CD4-positive, alpha-beta memory T cell (primary cell): ENCODE measurements at regions not wholly inside any gene's neighbourhood (a gene's known extent, or its start where the extent isn't known, plus 50 kb on each side); places are given as distances from the start of the nearest gene placed in this dataset.
"Not testable (repeated sequence)": the region's sequence is repeated elsewhere in the genome, so short reads cannot be mapped to it uniquely, and the experiment has no call there.

Source experiments
- CTCF ChIA-PET: fragments of 350-600 bp; sonication (Branson Sonifier 250); formaldehyde crosslinking; loops from one replicate; lab custom pipeline; 2021; ENCODE audit warnings: inconsistent platforms; ENCODE audit not compliant: partially characterized antibody; lab: Charles Lee
- POLR2A ChIA-PET: fragments of 350-600 bp; sonication (Branson Sonifier 250); formaldehyde crosslinking; loops from one replicate; lab custom pipeline; 2021; ENCODE audit not compliant: partially characterized antibody; lab: Charles Lee
- DNase-seq, 5 donors: peaks; one replicate each; pipeline versions ENCODE4 v3.0.0 to v3.0.0-alpha.2; 2020 to 2022; ENCODE audit warnings: mixed read lengths in 1 of 5
- H3K27ac ChIP-seq: one replicate; pipeline ENCODE4 v1.7.0; 2013; ENCODE audit warnings: low read depth, low read length
- H3K27me3 ChIP-seq: 2 replicates; pipeline ENCODE4 v1.7.0; 2013; ENCODE audit warnings: mild to moderate bottlenecking, low read length, moderate library complexity; ENCODE audit not compliant: insufficient read depth
- H3K36me3 ChIP-seq: 2 replicates; pipeline ENCODE4 v1.7.0; 2013; ENCODE audit warnings: mild to moderate bottlenecking, low read length, moderate library complexity; ENCODE audit not compliant: insufficient read depth
- H3K4me1 ChIP-seq: 2 replicates; pipeline ENCODE4 v1.7.0; 2013; ENCODE audit warnings: mild to moderate bottlenecking, low read length, moderate library complexity; ENCODE audit not compliant: insufficient read depth
- H3K4me3 ChIP-seq, 2 donors: one replicate each; pipeline ENCODE4 v1.7.0; 2013; ENCODE audit warnings: low read length in 2 of 2, mild to moderate bottlenecking in 1 of 2
- H3K9me3 ChIP-seq, 2 donors: one replicate each; pipeline ENCODE4 v1.7.0; 2013; ENCODE audit warnings: low read length in 2 of 2, control low read depth in 1 of 2; ENCODE audit not compliant: control insufficient read depth in 1 of 2
- H3K27ac Mint-ChIP-seq, 7 donors: one replicate each; pipeline ENCODE4 v1.8.0; 2020 to 2021; ENCODE audit warnings: mixed read lengths in 7 of 7, mild to moderate bottlenecking in 6 of 7, inconsistent platforms in 3 of 7, moderate library complexity in 3 of 7
- H3K27me3 Mint-ChIP-seq, 2 donors: one replicate each; pipeline ENCODE4 v1.8.0; 2020 to 2021; ENCODE audit warnings: mixed read lengths in 2 of 2
- H3K36me3 Mint-ChIP-seq, 2 donors: one replicate each; pipeline ENCODE4 v1.8.0; 2020 to 2021; ENCODE audit warnings: mixed read lengths in 2 of 2, inconsistent platforms in 1 of 2, mild to moderate bottlenecking in 1 of 2
- H3K4me1 Mint-ChIP-seq, 4 donors: one replicate each; pipeline ENCODE4 v1.8.0; 2020 to 2021; ENCODE audit warnings: mixed read lengths in 4 of 4, mild to moderate bottlenecking in 1 of 4
- H3K4me3 Mint-ChIP-seq, 8 donors: one replicate each; pipeline ENCODE4 v1.8.0; 2020 to 2021; ENCODE audit warnings: mixed read lengths in 8 of 8, mild to moderate bottlenecking in 7 of 8, moderate library complexity in 6 of 8, inconsistent platforms in 3 of 8
- H3K9me3 Mint-ChIP-seq, 8 donors: one replicate each; pipeline ENCODE4 v1.8.0; 2020 to 2021; ENCODE audit warnings: mixed read lengths in 8 of 8, mild to moderate bottlenecking in 5 of 8, inconsistent platforms in 3 of 8, moderate library complexity in 1 of 8
- intact Hi-C: fragments of 100-400 bp; cut with micrococcal nuclease; formaldehyde crosslinking; loops from one replicate; pipeline ENCODE4 v1.15.1; 2023

DNA sequence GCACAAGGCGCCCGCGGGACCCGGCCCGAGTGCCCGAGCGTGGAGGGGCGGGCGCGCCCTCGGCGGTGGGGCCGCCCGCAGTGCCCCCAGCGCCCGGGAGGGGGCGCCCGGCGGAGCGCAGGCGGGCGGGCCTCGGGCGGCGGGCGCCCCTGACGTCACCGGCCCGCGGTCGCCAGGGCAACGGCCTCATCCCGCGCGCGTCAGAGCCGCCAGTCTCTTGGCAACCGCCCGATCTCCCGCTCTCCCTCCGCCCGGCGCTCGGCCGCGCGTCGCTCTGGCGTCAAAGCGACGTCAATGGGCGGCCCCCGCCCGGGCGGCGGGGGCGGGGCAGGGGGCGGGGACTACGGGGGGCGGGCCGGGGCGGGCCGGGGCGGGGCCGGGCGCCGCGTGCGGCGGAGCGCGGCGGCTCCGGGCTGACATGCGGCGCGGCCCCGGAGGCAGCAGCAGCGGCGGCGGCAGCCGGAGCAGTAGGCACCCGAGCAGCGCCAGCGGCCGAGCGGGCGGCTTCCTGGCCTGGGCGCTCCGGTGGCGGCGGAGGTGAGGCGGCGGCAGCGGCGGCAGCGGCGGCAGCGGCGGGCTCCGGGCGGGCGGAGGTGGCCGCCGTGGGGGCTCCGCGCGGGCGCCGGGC lies 4410.6 kb upstream of the TPTE start:
- H3K27me3 Mint-ChIP-seq, DNase-seq, intact Hi-C loops, H3K4me1 ChIP-seq, H3K36me3 Mint-ChIP-seq, H3K9me3 ChIP-seq, CTCF ChIA-PET, H3K4me1 Mint-ChIP-seq, H3K4me3 Mint-ChIP-seq, H3K4me3 ChIP-seq, H3K27me3 ChIP-seq, H3K36me3 ChIP-seq, H3K9me3 Mint-ChIP-seq, POLR2A ChIA-PET, H3K27ac Mint-ChIP-seq, H3K27ac ChIP-seq: not testable (repeated sequence)

DNA sequence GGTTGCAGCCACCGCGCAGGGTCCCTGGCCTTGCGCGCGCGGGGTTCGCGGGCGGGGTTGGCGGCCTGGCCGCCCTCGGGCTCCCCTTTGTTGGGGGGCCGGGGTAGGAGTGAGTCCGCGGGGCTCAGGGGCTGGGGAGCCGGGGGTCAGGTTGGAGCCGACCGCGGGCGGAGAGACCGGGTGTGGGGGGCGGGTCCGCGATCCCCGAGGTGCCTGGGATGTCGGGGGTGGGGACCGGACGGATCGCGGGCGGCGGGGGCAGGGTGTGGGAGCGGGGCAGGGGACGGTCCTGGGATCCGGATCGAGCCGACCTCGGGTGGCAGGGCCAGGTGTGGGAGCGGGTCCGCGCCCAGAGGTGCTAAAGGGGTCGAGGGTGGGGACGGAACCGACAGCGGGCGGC lies 4410.0 kb upstream of the TPTE start:
- H3K27me3 ChIP-seq, H3K36me3 ChIP-seq, intact Hi-C loops, H3K9me3 ChIP-seq, H3K36me3 Mint-ChIP-seq, H3K27me3 Mint-ChIP-seq, H3K9me3 Mint-ChIP-seq, H3K27ac Mint-ChIP-seq, H3K4me3 Mint-ChIP-seq, POLR2A ChIA-PET, H3K4me1 Mint-ChIP-seq, H3K4me3 ChIP-seq, CTCF ChIA-PET, H3K27ac ChIP-seq, H3K4me1 ChIP-seq: not testable (repeated sequence)
- peak in 1 of 5 donors; percentile 24 for DNase-seq

DNA sequence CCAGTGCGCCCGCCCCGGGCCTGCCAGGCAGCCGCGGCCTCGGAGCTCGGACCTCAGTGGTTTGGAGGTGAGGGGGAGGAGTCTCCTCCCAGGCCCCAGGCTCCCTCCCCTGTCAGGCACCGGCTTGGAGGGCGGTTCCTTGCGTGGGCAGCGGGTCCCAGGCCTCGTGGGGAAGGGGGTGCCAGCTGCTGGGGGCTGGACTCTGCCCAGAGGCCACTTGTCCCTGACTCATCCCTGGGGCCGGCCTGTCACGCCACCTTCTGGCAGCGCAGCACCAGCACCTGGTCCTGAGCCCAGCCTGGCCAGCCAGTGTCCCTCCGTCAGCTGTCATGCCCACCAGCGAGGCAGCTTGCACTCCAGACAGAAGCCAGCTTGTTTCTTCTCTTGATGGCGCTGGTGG lies 4403.0 kb upstream of the TPTE start:
- H3K4me1 Mint-ChIP-seq, CTCF ChIA-PET, H3K4me3 ChIP-seq, H3K27me3 Mint-ChIP-seq, H3K36me3 Mint-ChIP-seq, H3K27ac Mint-ChIP-seq, intact Hi-C loops, H3K27me3 ChIP-seq, H3K36me3 ChIP-seq, DNase-seq, H3K9me3 Mint-ChIP-seq, POLR2A ChIA-PET, H3K9me3 ChIP-seq, H3K4me1 ChIP-seq, H3K27ac ChIP-seq, H3K4me3 Mint-ChIP-seq: not testable (repeated sequence)

DNA sequence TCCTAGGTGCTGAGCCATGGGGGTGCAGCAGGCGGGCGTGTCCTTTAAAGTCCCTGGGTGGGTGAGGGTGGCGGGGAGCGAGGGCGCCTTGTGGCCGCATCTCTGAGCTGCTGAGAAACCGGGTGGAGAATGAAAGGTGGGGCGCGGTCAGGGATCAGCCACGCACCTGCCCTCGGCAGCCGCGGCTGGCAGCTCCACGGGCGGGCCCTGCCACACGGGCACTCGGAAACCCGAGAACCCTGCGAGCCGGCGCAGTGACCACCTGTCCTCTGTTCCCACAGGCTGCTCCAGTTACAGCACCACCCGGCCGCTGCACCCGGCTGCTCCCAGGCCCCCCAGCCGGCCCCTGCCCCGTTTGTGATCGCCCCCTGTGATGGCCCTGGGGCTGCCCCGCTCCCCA lies 4400.5 kb upstream of the TPTE start:
- POLR2A ChIA-PET, H3K4me3 Mint-ChIP-seq, DNase-seq, H3K27me3 ChIP-seq, H3K4me1 Mint-ChIP-seq, H3K27ac ChIP-seq, intact Hi-C loops, H3K36me3 ChIP-seq, H3K9me3 Mint-ChIP-seq, H3K4me3 ChIP-seq, CTCF ChIA-PET, H3K9me3 ChIP-seq, H3K4me1 ChIP-seq, H3K27me3 Mint-ChIP-seq, H3K27ac Mint-ChIP-seq, H3K36me3 Mint-ChIP-seq: not testable (repeated sequence)

DNA sequence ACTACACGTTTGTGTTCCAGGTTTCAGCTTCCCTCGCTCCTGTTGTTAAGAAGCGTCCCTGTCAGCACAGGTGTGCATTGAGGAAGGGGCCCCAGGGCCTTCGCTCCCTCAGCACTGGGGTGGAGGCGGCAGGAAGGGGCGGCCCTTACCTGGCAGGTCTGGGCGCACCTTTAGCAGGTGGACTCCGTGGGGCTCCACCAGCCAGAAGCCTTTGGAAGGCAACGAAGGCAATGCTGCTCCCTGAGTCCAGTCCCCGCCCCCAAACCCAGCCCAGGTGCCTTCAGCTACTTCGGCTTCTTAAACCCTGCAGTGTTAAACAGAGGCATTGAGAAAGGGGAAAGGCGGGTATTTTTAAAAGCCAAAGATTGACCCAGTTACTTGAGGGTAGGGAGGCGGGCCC lies 4398.8 kb upstream of the TPTE start:
- H3K36me3 ChIP-seq, POLR2A ChIA-PET, H3K9me3 Mint-ChIP-seq, H3K4me3 Mint-ChIP-seq, H3K27ac Mint-ChIP-seq, H3K4me1 ChIP-seq, H3K9me3 ChIP-seq, H3K27me3 ChIP-seq, CTCF ChIA-PET, intact Hi-C loops, H3K36me3 Mint-ChIP-seq, H3K27me3 Mint-ChIP-seq, H3K4me3 ChIP-seq, H3K4me1 Mint-ChIP-seq, H3K27ac ChIP-seq: not testable (repeated sequence)
- DNase-seq: peak; percentile 5 to 30 (median 20)

DNA sequence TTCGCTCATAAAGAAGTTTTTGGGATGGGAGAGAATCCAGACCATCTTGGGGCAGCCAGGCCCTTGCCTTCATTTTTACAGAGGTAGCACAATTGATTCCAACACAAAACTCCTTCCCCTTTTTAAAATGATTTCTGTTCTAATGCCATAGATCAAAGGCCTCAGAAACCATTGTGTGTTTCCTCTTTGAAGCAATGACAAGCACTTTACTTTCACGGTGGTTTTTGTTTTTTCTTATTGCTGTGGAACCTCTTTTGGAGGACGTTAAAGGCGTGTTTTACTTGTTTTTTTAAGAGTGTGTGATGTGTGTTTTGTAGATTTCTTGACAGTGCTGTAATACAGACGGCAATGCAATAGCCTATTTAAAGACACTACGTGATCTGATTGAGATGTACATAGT lies 4398.2 kb upstream of the TPTE start:
- CTCF ChIA-PET, H3K4me3 ChIP-seq, H3K4me1 ChIP-seq, H3K27me3 ChIP-seq, H3K9me3 ChIP-seq, H3K36me3 Mint-ChIP-seq, H3K27me3 Mint-ChIP-seq, POLR2A ChIA-PET, H3K9me3 Mint-ChIP-seq, intact Hi-C loops, H3K27ac ChIP-seq, H3K36me3 ChIP-seq, H3K4me1 Mint-ChIP-seq: not testable (repeated sequence)
- DNase-seq: peak in 4 of 5 donors; percentile 49 to 57 (median 52)
- Mint-ChIP-seq H3K27ac (peak overlapping the region in 6 of 7 donors; percentile 35 to 97 (median 92)), H3K4me3 (peak overlapping the region in 6 of 8 donors; percentile 39 to 69 (median 60))

DNA sequence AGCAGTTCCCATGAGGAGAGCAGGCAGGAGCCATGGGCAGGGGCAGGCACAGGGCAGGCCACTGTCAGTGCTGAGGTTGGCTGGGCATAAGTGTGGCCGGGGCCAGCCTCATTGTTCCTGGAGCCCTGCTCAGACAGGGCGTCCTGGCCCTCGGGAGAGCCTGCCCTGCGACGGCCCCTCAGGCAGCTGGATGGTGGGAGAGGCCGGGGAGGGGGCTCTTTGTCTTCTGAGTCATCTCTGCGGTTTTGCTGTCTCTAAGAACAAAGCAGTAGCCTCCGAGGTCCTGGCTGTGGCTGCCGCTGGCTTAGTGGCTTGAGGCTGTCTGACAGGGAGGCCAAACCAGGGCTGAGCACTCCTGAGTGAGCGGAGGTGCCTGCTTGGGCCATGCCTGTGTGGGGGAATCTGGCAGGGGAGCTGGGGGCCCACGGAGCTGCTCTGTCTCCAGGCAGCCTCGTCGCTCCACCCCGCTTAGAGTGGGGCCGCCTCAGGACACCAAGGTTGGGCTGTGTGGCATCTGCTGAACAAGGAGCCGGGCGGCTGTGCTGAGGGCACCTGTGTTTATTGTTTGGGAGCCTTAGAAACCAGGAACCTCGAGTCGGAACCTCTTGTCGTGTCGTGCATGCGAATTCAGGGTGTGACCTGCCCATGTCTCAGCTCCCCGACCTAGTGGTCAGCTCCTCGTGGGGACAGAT lies 4395.7 kb upstream of the TPTE start:
- H3K27me3 ChIP-seq, H3K9me3 Mint-ChIP-seq, POLR2A ChIA-PET, H3K4me1 ChIP-seq, H3K4me3 Mint-ChIP-seq, H3K27me3 Mint-ChIP-seq, intact Hi-C loops, H3K4me3 ChIP-seq, H3K4me1 Mint-ChIP-seq, H3K27ac Mint-ChIP-seq, H3K36me3 Mint-ChIP-seq, H3K36me3 ChIP-seq, H3K9me3 ChIP-seq, CTCF ChIA-PET, H3K27ac ChIP-seq: not testable (repeated sequence)
- peak in 1 of 5 donors; percentile 12 for DNase-seq
